ENCODE measurements at regions not wholly inside any gene's neighbourhood (a gene's known extent, or its start where the extent isn't known, plus 50 kb on each side); places are given as distances from the start of the nearest gene placed in this dataset.

GRCh38 chr4:128385683-128386304 lies 98.2 kb upstream of the PGRMC2 start (continued):
- TF ChIP-seq ELK1 (IDR thresholded peaks at IDR 0.05; ENCODE audit: borderline replicate concordance, low read depth, low read length) = no peak

- Histone ChIP-seq H2AK9ac (replicated peaks; ENCODE audit: low read depth, low read length, poor library complexity) (no peak overlapping the region), H3K4me2 (ENCODE audit: low read depth, low read length) (0 out of 2 replicates have a peak overlapping the region, but pooled peaks have one; percentile 13)
Measured at GRCh38 chr4:128384765-128385598, 97.4 kb upstream of the PGRMC2 start.

More at GRCh38 chr4:128384765-128385598, 97.4 kb upstream of the PGRMC2 start:
- peak overlapping the region; percentile 96 for H2BK20ac ChIP-seq (ENCODE audit: low read depth, low read length)
- DNase-seq (no peak), ATAC-seq (ENCODE audit: low read depth) (no peak)
- H3K27me3 ChIP-seq (ENCODE audit: control insufficient read depth, insufficient read depth, low read length) = no peaks in the 10 kb centered on the region
- peak overlapping the region; percentile 84 to 85 for H4K8ac ChIP-seq (ENCODE audit: low read depth in 2 of 2, low read length in 2 of 2)
- peak overlapping the region; percentile 4; the same call in 1 of the 2 replicates for H3K9ac ChIP-seq (ENCODE audit: low read depth, low read length)
- peak overlapping the region; percentile 97 for H3K4ac ChIP-seq (ENCODE audit: low read depth, low read length)
- no peak overlapping the region for H3K4me3 ChIP-seq (ENCODE audit: insufficient read depth, low read depth, low read length)
- in situ Hi-C loops (cut with MboI; ENCODE audit: low sequenced_read_pairs) (no loop called here), dilution Hi-C loops (cut with HindIII; ENCODE audit: low sequenced_read_pairs, unreplicated experiment) (no loop called here), intact Hi-C loops (cut with micrococcal nuclease) (loop anchor here (1.0 to 10.0 kb wide), 8 partner anchors 67 to 710 kb away; partner anchors contain the start of genes C4orf33 and SCLT1)
- WGBS, 2 experiments (ENCODE audit: extremely low coverage in 2 of 2, insufficient read length in 1 of 2) = 95% methylated on average over 7 of the region's 12 CpGs; no CpG with 5 or more reads in 1 of the 2 experiments
- POLR2A ChIA-PET (ENCODE audit: unreplicated experiment) = no interaction called here
- H4K91ac ChIP-seq (ENCODE audit: insufficient read depth, low read depth, low read length) = peak overlapping the region; percentile 99
- peak overlapping the region; percentile 95 for H2AK5ac ChIP-seq (ENCODE audit: low read depth, low read length)
- peak overlapping the region; percentile 97 for H4K5ac ChIP-seq (ENCODE audit: low read depth, low read length)
- peaks cover 26% of the 10 kb centered on the region for H3K9me1 ChIP-seq (ENCODE audit: insufficient read depth, low read length)
- CTCF ChIA-PET = interaction anchor here (0.7 to 1.1 kb wide), 2 partner anchors 14 to 132 kb away, joined by 3 to 4 read pairs; no protein-coding TSS in a partner anchor
- no peaks in the 10 kb centered on the region for H4K20me1 ChIP-seq (ENCODE audit: insufficient read depth, low read length)
- H3K14ac ChIP-seq (replicated peaks; ENCODE audit: low read depth, low read length) = peak overlapping the region; percentile 84
- peaks cover 33% of the 10 kb centered on the region for H3K4me1 ChIP-seq (ENCODE audit: control insufficient read depth, insufficient read depth, low read length)
- no peaks in the 10 kb centered on the region for H3K36me3 ChIP-seq (ENCODE audit: control insufficient read depth, insufficient read depth, low read length)
- peak overlapping the region; percentile 98 for H2BK120ac ChIP-seq (ENCODE audit: low read depth, low read length)
- BruUV-seq (replicated peaks) = no TSS peak
- no peaks in the 10 kb centered on the region for H3K79me1 ChIP-seq (ENCODE audit: low read depth in 1 of 2, low read length in 2 of 2)
- H2BK15ac ChIP-seq (ENCODE audit: low read depth, low read length) = peak overlapping the region; percentile 97; the same call in 2 of the 3 replicates
- peak overlapping the region; percentile 98 for H3K18ac ChIP-seq (ENCODE audit: low read depth, low read length)
- peak overlapping the region; percentile 88 for H3K27ac ChIP-seq (ENCODE audit: insufficient read depth, low read length)
- no peaks in the 10 kb centered on the region for H3K9me3 ChIP-seq (ENCODE audit: control insufficient read depth, insufficient read depth, low read length)
- peak overlapping the region; percentile 44; the same call in 1 of the 2 replicates for H3K56ac ChIP-seq (ENCODE audit: extremely low read depth, insufficient read depth, low read length)
- H2BK5ac ChIP-seq (ENCODE audit: low read depth, low read length, poor library complexity, severe bottlenecking) = peak overlapping the region; percentile 98
- no peak overlapping the region for H2AFZ ChIP-seq (replicated peaks; ENCODE audit: low read length, poor library complexity)
- peak overlapping the region; percentile 97 for H3K23ac ChIP-seq (ENCODE audit: low read depth, low read length)
- no peak for TF ChIP-seq NFE2L2 (IDR thresholded peaks at IDR 0.05; ENCODE audit: low read depth, low read length)
- no peak for TF ChIP-seq RFX5 (IDR thresholded peaks at IDR 0.05; ENCODE audit: low read depth, low read length)
- no peak for TF ChIP-seq SMC3 (IDR thresholded peaks at IDR 0.05; ENCODE audit: low read depth, low read length)
- no peak for TF ChIP-seq MAFK (IDR thresholded peaks at IDR 0.05; ENCODE audit: low read depth, low read length)
- TF ChIP-seq BHLHE40 (IDR thresholded peaks at IDR 0.05; ENCODE audit: low read depth, low read length) = no peak
- no peak for TF ChIP-seq RAD21 (IDR thresholded peaks at IDR 0.05; ENCODE audit: low read length)
- TF ChIP-seq POLR2A (IDR thresholded peaks at IDR 0.05; ENCODE audit: low read depth, low read length) = no peak
- no peak for TF ChIP-seq USF2 (IDR thresholded peaks at IDR 0.05; ENCODE audit: low read depth, low read length)

All from IMR-90 (cell line).